Calu3 (cell line): ENCODE measurements at regions not wholly inside any gene's neighbourhood (a gene's known extent, or its start where the extent isn't known, plus 50 kb on each side); places are given as distances from the start of the nearest gene placed in this dataset.

ENCODE experiments used
- BruUV-seq: library from RNA; stranded (reverse); fragments of 400-500 nt; replicated peaks from 2 replicates; lab custom pipeline; 2021; lab: Mats Ljungman, UMichigan
- CTCF ChIA-PET: fragments of 300-600 bp; sonication (Branson Sonifier 250); formaldehyde crosslinking; loops from one replicate; lab custom pipeline; 2022; ENCODE audit warnings: antibody characterized with exemption; lab: Charles Lee
- DNase-seq: peaks from one replicate; pipeline ENCODE4 v3.0.0; 2022
- H3K27ac Mint-ChIP-seq: one replicate; pipeline ENCODE4 v1.8.0; 2022; ENCODE audit warnings: mixed read lengths; ENCODE audit not compliant: unreplicated experiment
- H3K27me3 Mint-ChIP-seq: one replicate; pipeline ENCODE4 v1.8.0; 2022; ENCODE audit warnings: mixed read lengths; ENCODE audit not compliant: unreplicated experiment
- H3K36me3 Mint-ChIP-seq: one replicate; pipeline ENCODE4 v1.8.0; 2022; ENCODE audit warnings: mild to moderate bottlenecking, moderate library complexity, mixed read lengths; ENCODE audit not compliant: insufficient read depth, unreplicated experiment
- H3K4me1 Mint-ChIP-seq: one replicate; pipeline ENCODE4 v1.8.0; 2022; ENCODE audit warnings: mild to moderate bottlenecking, low read depth, mixed read lengths; ENCODE audit not compliant: unreplicated experiment
- H3K4me3 Mint-ChIP-seq: one replicate; pipeline ENCODE4 v1.8.0; 2022; ENCODE audit warnings: mild to moderate bottlenecking, low read depth, moderate library complexity, mixed read lengths; ENCODE audit not compliant: unreplicated experiment
- H3K9me3 Mint-ChIP-seq: one replicate; pipeline ENCODE4 v1.8.0; 2022; ENCODE audit warnings: low read depth, mixed read lengths; ENCODE audit not compliant: unreplicated experiment
- CTCF ChIP-seq: fragments of 200-600 bp; IDR thresholded peaks from one replicate; pipeline ENCODE4 v1.8.0; 2022; ENCODE audit warnings: antibody characterized with exemption; ENCODE audit not compliant: unreplicated experiment
- intact Hi-C: fragments of 100-400 bp; cut with micrococcal nuclease; formaldehyde crosslinking; loops from one replicate; pipeline ENCODE4 v1.10.0; 2022; ENCODE audit not compliant: unreplicated experiment

- CTCF ChIA-PET: interaction anchor here (0.6 kb wide), 1 partner anchor 115 kb away, joined by 3 read pairs; the partner anchor contains the start of gene ZNF438
- intact Hi-C loops: no loop called here
- peaks cover 11% of the 10 kb centered on the region for H3K4me1 Mint-ChIP-seq
- no peaks in the 10 kb centered on the region for H3K36me3 Mint-ChIP-seq
- H3K27ac Mint-ChIP-seq: no peak overlapping the region
- no peaks in the 10 kb centered on the region for H3K9me3 Mint-ChIP-seq
- no peak overlapping the region for H3K4me3 Mint-ChIP-seq
- H3K27me3 Mint-ChIP-seq: no peaks in the 10 kb centered on the region
- DNase-seq: no peak
- no TSS peak for BruUV-seq
- TF ChIP-seq CTCF: no peak
These were observed 115.5 kb upstream of the ZNF438 start for GRCh38 chr10:31147210-31147608.

DNA sequence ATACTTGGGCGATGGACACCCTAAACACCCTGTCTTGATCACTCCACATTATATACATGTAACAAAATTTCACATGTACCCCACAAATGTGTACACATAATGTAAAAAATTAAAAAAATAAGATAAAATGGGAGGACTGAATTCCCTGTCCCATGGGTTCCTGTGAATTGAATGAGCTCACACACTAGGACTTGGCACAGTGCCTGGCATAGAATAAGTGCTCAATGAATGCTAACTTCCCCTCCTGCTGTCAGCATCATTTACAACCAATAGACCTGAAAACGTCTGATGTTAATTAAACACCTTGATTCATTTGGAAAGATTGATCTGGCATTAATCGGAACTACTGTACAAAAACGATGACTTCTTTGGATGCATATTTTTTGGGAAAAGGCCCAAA lies 117.3 kb upstream of the ZNF438 start:
- DNase-seq: no peak
- no peaks in the 10 kb centered on the region for H3K27me3 Mint-ChIP-seq
- TF ChIP-seq CTCF: no peak
- no peaks in the 10 kb centered on the region for H3K9me3 Mint-ChIP-seq
- peaks cover 11% of the 10 kb centered on the region for H3K4me1 Mint-ChIP-seq
- H3K4me3 Mint-ChIP-seq: no peak overlapping the region
- no TSS peak for BruUV-seq
- intact Hi-C loops: no loop called here
- H3K36me3 Mint-ChIP-seq: no peaks in the 10 kb centered on the region
- CTCF ChIA-PET: no interaction called here
- H3K27ac Mint-ChIP-seq: no peak overlapping the region

DNA sequence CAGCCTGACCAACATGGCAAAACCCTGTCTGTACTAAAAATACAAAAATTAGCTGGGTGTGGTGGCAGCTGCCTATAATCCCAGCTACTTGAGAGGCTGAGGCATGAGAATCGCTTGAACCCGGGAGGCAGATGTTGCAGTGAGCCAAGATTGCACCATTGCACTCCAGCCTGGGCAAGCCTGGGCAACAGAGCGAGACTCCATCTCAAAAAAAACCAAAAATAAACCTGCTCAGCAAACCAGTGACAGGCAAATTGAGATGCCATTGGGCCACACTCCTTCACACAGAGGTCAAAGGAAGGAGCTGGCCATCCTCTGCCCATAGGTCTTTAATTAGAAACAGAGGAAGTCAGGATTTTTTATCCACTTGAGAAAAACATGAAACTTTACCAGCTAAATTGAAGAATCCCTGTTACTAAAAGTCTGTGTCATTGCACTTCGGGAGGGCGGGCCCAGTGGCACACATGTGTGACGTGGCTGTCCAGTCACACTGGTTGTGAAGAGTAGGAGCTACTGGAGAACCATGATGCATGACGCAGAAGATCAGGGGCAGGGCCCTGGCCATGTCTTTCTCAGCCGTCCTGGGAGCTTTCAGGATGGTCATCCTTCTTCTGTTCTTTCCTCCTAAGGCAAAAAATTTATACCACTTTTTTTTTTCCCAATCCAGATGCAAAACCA lies 118.3 kb upstream of the ZNF438 start:
- H3K9me3 Mint-ChIP-seq: no peaks in the 10 kb centered on the region
- TF ChIP-seq CTCF: no peak
- H3K4me1 Mint-ChIP-seq: peaks cover 11% of the 10 kb centered on the region
- BruUV-seq: no TSS peak
- H3K4me3 Mint-ChIP-seq: no peak overlapping the region
- intact Hi-C loops: no loop called here
- CTCF ChIA-PET: no interaction called here
- H3K36me3 Mint-ChIP-seq: no peaks in the 10 kb centered on the region
- DNase-seq: no peak
- no peak overlapping the region for H3K27ac Mint-ChIP-seq
- no peaks in the 10 kb centered on the region for H3K27me3 Mint-ChIP-seq

DNA sequence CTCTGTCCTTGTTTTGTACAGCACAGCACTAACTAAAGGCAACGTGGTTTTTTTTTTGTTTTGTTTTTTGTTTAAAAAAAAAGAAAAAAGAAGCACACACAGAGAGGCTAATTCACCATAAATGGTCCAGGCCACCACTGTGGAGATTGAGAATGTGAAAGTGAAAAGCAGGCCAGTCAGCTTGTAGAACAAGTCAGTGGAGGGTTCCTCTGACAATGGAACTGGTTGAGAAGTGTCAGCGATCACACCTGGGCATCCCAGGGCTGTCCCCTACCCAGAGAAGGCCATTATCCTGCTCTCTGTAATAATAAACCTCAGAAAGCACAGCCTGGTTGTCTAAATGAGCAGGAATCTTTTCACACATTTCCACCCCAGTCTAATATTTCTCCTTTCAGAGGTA lies 119.6 kb upstream of the ZNF438 start:
- Mint-ChIP-seq H3K27me3 (no peaks in the 10 kb centered on the region), H3K4me3 (no peak overlapping the region), H3K9me3 (no peaks in the 10 kb centered on the region), H3K4me1 (peaks cover 11% of the 10 kb centered on the region), H3K27ac (no peak overlapping the region), H3K36me3 (no peaks in the 10 kb centered on the region)
- TF ChIP-seq CTCF: no peak
- DNase-seq: no peak
- intact Hi-C loops: no loop called here
- CTCF ChIA-PET: interaction anchor here (0.7 kb wide), 1 partner anchor 163 kb away, joined by 5 read pairs; no protein-coding TSS in a partner anchor
- BruUV-seq: no TSS peak
